Right lobe of liver (tissue), 4 donors: ENCODE measurements at regions not wholly inside any gene's neighbourhood (a gene's known extent, or its start where the extent isn't known, plus 50 kb on each side); places are given as distances from the start of the nearest gene placed in this dataset.

Experiments
- POLR2A ChIP-seq: fragments of 450-650 bp; IDR thresholded peaks from one replicate; pipeline ENCODE4 v1.6.1; 2017; ENCODE audit warnings: antibody characterized with exemption, mild to moderate bottlenecking
- TF ChIP-seq, protein P1 (sequence below), 4 donors: fragments of 200-600 bp in 3 of 4; fragments of 450-650 bp in 1 of 4; IDR thresholded peaks; one replicate each; pipeline versions ENCODE4 v1.5.1 to v1.8.0; 2016 to 2022; ENCODE audit warnings: antibody characterized with exemption in 4 of 4, mild to moderate bottlenecking in 2 of 4
- donor health status: DM: no; HTN: no; CAD: no.
- donor health status: DM: no; HTN: no; CAD: no.
- donor health status: DM: no; HTN: yes; CAD: no.

DNA sequence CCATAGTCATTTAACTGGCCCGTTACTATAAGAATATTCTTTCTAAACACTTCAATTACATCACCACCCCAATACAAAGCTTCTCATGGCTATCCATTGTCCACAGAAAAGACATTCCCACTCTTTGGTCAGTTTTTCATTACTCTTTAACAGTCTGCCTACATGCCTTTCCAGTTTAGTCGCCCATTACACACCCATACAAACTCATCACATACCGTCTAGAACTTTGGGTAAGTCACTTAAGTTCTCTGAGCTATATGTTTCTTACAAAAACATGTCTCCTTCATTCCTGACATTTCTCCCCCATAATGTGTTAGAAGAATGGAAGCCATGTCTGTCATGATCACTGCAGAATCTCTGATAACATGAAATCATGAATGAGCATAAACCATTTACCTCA lies 108.2 kb upstream of the STK17B start:
- TF ChIP-seq, protein P1, sequence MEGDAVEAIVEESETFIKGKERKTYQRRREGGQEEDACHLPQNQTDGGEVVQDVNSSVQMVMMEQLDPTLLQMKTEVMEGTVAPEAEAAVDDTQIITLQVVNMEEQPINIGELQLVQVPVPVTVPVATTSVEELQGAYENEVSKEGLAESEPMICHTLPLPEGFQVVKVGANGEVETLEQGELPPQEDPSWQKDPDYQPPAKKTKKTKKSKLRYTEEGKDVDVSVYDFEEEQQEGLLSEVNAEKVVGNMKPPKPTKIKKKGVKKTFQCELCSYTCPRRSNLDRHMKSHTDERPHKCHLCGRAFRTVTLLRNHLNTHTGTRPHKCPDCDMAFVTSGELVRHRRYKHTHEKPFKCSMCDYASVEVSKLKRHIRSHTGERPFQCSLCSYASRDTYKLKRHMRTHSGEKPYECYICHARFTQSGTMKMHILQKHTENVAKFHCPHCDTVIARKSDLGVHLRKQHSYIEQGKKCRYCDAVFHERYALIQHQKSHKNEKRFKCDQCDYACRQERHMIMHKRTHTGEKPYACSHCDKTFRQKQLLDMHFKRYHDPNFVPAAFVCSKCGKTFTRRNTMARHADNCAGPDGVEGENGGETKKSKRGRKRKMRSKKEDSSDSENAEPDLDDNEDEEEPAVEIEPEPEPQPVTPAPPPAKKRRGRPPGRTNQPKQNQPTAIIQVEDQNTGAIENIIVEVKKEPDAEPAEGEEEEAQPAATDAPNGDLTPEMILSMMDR (IDR thresholded peaks at IDR 0.05): no peak
- TF ChIP-seq POLR2A: no peak
